Naive thymus-derived CD4-positive, alpha-beta T cell (primary cell): ENCODE measurements at regions not wholly inside any gene's neighbourhood (a gene's known extent, or its start where the extent isn't known, plus 50 kb on each side); places are given as distances from the start of the nearest gene placed in this dataset.
A peak's percentile ranks its signal among the peaks of the same experiment; 100 is the strongest.

Experiments used
- ATAC-seq: fragments of 150-1000 bp; cut with Tn5 transposase; 2 replicates; pipeline ENCODE4 v1.10.0; 2021; ENCODE audit warnings: mild to moderate bottlenecking, moderate library complexity
- CTCF ChIA-PET: fragments of 350-600 bp; sonication (Branson Sonifier 250); formaldehyde crosslinking; loops from one replicate; lab custom pipeline; 2021; ENCODE audit warnings: antibody characterized with exemption; lab: Charles Lee
- POLR2A ChIA-PET: fragments of 350-600 bp; sonication (Branson Sonifier 250); formaldehyde crosslinking; loops from one replicate; lab custom pipeline; 2021; ENCODE audit warnings: antibody characterized with exemption, inconsistent platforms; lab: Charles Lee
- DNase-seq, 9 donors: peaks; one replicate each; pipeline versions ENCODE4 v3.0.0 to v3.0.0-alpha.2; 2020 to 2022; ENCODE audit warnings: mixed read lengths in 1 of 9
- H3K27ac ChIP-seq: one replicate; pipeline ENCODE4 v1.7.0; 2013; ENCODE audit warnings: mild to moderate bottlenecking, low read depth, low read length, moderate library complexity
- H3K27me3 ChIP-seq, 2 donors: one replicate each; pipeline ENCODE4 v1.7.0; 2013; ENCODE audit warnings: low read length in 2 of 2, mild to moderate bottlenecking in 2 of 2, moderate library complexity in 2 of 2; ENCODE audit not compliant: control insufficient read depth in 2 of 2, insufficient read depth in 2 of 2
- H3K36me3 ChIP-seq, 3 experiments: 1 replicate in 2 of 3; 2 replicates in 1 of 3; pipeline ENCODE4 v1.7.0; 2013; ENCODE audit warnings: low read length in 3 of 3, mild to moderate bottlenecking in 3 of 3, moderate library complexity in 1 of 3; ENCODE audit not compliant: insufficient read depth in 3 of 3, control insufficient read depth in 2 of 3
- H3K4me1 ChIP-seq, 2 donors: one replicate each; pipeline ENCODE4 v1.7.0; 2013; ENCODE audit warnings: low read length in 2 of 2, mild to moderate bottlenecking in 2 of 2, moderate library complexity in 1 of 2; ENCODE audit not compliant: control insufficient read depth in 2 of 2, insufficient read depth in 2 of 2
- H3K4me3 ChIP-seq: 2 replicates; pipeline ENCODE4 v1.7.0; 2013; ENCODE audit warnings: mild to moderate bottlenecking, low read length
- H3K9me3 ChIP-seq, 3 experiments: 1 replicate in 2 of 3; 2 replicates in 1 of 3; pipeline ENCODE4 v1.7.0; 2013; ENCODE audit warnings: low read length in 3 of 3; ENCODE audit not compliant: control insufficient read depth in 2 of 3
- H3K27ac Mint-ChIP-seq, 9 donors: one replicate each; pipeline ENCODE4 v1.8.0; 2020 to 2022; ENCODE audit warnings: mixed read lengths in 9 of 9, mild to moderate bottlenecking in 8 of 9, moderate library complexity in 5 of 9, inconsistent platforms in 2 of 9
- H3K27me3 Mint-ChIP-seq, 5 donors: one replicate each; pipeline ENCODE4 v1.8.0; 2021 to 2022; ENCODE audit warnings: mixed read lengths in 5 of 5, mild to moderate bottlenecking in 1 of 5
- H3K36me3 Mint-ChIP-seq, 5 donors: one replicate each; pipeline ENCODE4 v1.8.0; 2020 to 2022; ENCODE audit warnings: mixed read lengths in 5 of 5, mild to moderate bottlenecking in 3 of 5, inconsistent platforms in 1 of 5
- H3K4me1 Mint-ChIP-seq, 7 donors: one replicate each; pipeline ENCODE4 v1.8.0; 2020 to 2022; ENCODE audit warnings: mixed read lengths in 7 of 7, mild to moderate bottlenecking in 3 of 7, inconsistent platforms in 1 of 7
- H3K4me3 Mint-ChIP-seq, 10 donors: one replicate each; pipeline ENCODE4 v1.8.0; 2020 to 2022; ENCODE audit warnings: mild to moderate bottlenecking in 10 of 10, mixed read lengths in 10 of 10, moderate library complexity in 6 of 10, inconsistent platforms in 2 of 10
- H3K9me3 Mint-ChIP-seq, 11 donors: one replicate each; pipeline ENCODE4 v1.8.0; 2020 to 2022; ENCODE audit warnings: mixed read lengths in 11 of 11, mild to moderate bottlenecking in 4 of 11, inconsistent platforms in 1 of 11, moderate library complexity in 1 of 11
- intact Hi-C, 2 donors: fragments of 100-400 bp; cut with micrococcal nuclease; formaldehyde crosslinking; loops; one replicate each; pipeline ENCODE4 v1.15.1; 2023

DNA sequence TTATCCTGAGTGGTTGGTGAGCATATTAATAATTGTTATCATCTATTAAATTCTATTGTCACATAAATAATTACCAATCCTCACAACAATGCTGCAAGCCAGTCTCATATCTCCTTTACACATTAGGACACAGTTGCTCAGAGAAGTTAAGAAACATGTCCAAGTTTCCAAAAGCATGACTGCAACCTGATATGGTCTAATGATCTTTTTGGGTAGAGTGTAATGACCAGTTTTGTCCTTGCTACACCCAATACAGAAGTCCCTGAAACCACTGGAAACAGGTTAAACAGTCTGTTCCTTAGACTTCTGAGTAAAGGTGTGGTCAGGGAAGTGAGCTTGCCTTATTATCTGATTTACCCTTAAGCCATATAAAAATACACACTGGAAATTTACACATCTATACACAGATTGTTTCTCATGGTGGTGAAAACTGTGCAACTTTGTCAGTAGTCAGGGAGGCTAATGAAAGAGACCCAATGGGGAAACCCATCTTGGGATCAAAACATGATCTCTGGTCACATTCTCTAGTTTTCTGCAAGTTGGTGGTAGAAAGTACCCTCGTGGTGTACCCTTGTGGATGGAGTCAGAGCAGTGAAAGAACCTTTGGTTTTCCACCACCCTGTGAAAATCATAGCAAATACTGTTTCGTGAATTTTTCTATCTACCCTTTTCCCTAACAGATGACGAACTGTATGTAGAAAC lies 146.0 kb upstream of the KLF12 start:
- Mint-ChIP-seq H3K9me3 (no peaks in the 10 kb centered on the region), H3K27me3 (peaks cover 0 to 7% (median 0%) of the 10 kb centered on the region in 5 donors), H3K4me1 (peaks cover 4 to 52% (median 32%) of the 10 kb centered on the region in 7 donors), H3K36me3 (peaks cover 0 to 22% (median 11%) of the 10 kb centered on the region in 5 donors), H3K27ac (peak overlapping the region in 1 of 9 donors; percentile 64), H3K4me3 (no peak overlapping the region)
- H3K27me3 ChIP-seq: no peaks in the 10 kb centered on the region
- intact Hi-C loops: loop anchor here in 1 of 2 donors (10.0 kb wide), 2 partner anchors 1495 to 1555 kb away; partner anchors contain the start of genes BORA, DIS3, MZT1 and PIBF1
- no peak overlapping the region for H3K27ac ChIP-seq
- H3K4me1 ChIP-seq: peaks cover 0 to 12% of the 10 kb centered on the region in 2 donors
- ATAC-seq (no peak), DNase-seq (no peak)
- no peaks in the 10 kb centered on the region for H3K36me3 ChIP-seq
- no peaks in the 10 kb centered on the region for H3K9me3 ChIP-seq
- POLR2A ChIA-PET: interaction anchor here (0.7 kb wide), 1 partner anchor 540 kb away, joined by 3 read pairs; no protein-coding TSS in a partner anchor
- H3K4me3 ChIP-seq: no peak overlapping the region
- CTCF ChIA-PET: no interaction called here

DNA sequence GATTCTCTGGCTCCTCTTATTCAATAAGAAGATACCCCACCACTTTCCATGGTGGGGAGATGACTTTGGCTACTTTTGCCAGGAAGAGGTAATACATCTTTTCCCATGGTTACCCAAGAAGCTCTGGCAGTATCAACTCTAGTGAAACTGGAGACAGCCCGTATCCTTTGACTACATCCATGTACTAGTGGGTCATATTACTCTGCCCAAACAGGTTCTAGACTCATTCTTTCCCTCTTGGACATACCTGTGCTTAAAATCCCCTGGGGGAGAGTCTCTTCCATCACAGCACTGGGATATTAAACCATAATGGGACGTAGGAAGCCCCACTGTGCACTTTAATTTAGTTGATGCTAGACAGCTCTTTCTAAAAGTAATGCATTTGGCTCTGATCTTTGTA lies 144.7 kb upstream of the KLF12 start:
- intact Hi-C loops: no loop called here
- H3K36me3 ChIP-seq: no peaks in the 10 kb centered on the region
- Mint-ChIP-seq H3K27me3 (peaks cover 0 to 9% (median 0%) of the 10 kb centered on the region in 5 donors), H3K4me1 (peaks cover 4 to 53% (median 30%) of the 10 kb centered on the region in 7 donors), H3K9me3 (no peaks in the 10 kb centered on the region), H3K36me3 (peaks cover 0 to 26% (median 15%) of the 10 kb centered on the region in 5 donors), H3K27ac (no peak overlapping the region), H3K4me3 (no peak overlapping the region)
- ChIA-PET CTCF (interaction anchor here (1.1 kb wide), 1 partner anchor 139 kb away, joined by 3 read pairs; no protein-coding TSS in a partner anchor), POLR2A (interaction anchor here (1.4 kb wide), 1 partner anchor 26 kb away, joined by 3 read pairs; no protein-coding TSS in a partner anchor)
- no peak for DNase-seq
- H3K27ac ChIP-seq: no peak overlapping the region
- H3K27me3 ChIP-seq: no peaks in the 10 kb centered on the region
- no peak overlapping the region for H3K4me3 ChIP-seq
- no peaks in the 10 kb centered on the region for H3K9me3 ChIP-seq
- no peak for ATAC-seq
- H3K4me1 ChIP-seq: peaks cover 0 to 11% of the 10 kb centered on the region in 2 donors

DNA sequence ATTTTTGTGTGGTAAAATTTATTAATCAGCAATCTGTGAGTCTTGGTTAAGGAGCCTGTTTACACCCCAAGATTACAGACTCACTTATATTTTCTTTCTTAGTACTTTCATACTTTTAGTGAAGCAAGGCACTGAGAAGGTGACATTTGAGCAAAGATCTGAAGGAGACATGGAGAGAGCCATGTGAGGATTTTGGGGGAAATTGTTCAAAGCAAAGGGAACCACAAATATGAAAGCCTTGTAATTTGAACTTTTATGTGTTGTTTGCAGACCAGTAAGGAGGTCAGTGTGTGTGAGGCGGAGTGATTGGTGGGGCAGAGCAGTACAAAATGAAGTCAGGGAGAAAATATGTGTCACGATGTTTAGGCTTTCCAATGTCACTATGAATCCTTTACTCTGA lies 140.7 kb upstream of the KLF12 start:
- peaks cover 4 to 55% (median 26%) of the 10 kb centered on the region in 7 donors for H3K4me1 Mint-ChIP-seq
- H3K4me3 ChIP-seq: no peak overlapping the region
- no peaks in the 10 kb centered on the region for H3K36me3 ChIP-seq
- no peak overlapping the region for H3K27ac ChIP-seq
- peak overlapping the region in 1 of 9 donors; percentile 4 for H3K27ac Mint-ChIP-seq
- H3K4me3 Mint-ChIP-seq: no peak overlapping the region
- peaks cover 0 to 6% of the 10 kb centered on the region in 2 donors for H3K4me1 ChIP-seq
- POLR2A ChIA-PET: no interaction called here
- no peaks in the 10 kb centered on the region for H3K27me3 ChIP-seq
- intact Hi-C loops: loop anchor here in 1 of 2 donors (2.0 kb wide), 1 partner anchor 30 kb away; no protein-coding TSS in a partner anchor
- H3K9me3 ChIP-seq: peaks cover 0 to 4% (median 0%) of the 10 kb centered on the region in 3 experiments
- H3K36me3 Mint-ChIP-seq: peaks cover 3 to 34% (median 22%) of the 10 kb centered on the region in 5 donors
- CTCF ChIA-PET: interaction anchor here (0.7 kb wide), 1 partner anchor 535 kb away, joined by 4 read pairs; no protein-coding TSS in a partner anchor
- ATAC-seq (no peak), DNase-seq (no peak)
- H3K9me3 Mint-ChIP-seq: peaks cover 0 to 15% (median 7%) of the 10 kb centered on the region in 11 donors
- H3K27me3 Mint-ChIP-seq: peaks cover 0 to 5% (median 0%) of the 10 kb centered on the region in 5 donors

DNA sequence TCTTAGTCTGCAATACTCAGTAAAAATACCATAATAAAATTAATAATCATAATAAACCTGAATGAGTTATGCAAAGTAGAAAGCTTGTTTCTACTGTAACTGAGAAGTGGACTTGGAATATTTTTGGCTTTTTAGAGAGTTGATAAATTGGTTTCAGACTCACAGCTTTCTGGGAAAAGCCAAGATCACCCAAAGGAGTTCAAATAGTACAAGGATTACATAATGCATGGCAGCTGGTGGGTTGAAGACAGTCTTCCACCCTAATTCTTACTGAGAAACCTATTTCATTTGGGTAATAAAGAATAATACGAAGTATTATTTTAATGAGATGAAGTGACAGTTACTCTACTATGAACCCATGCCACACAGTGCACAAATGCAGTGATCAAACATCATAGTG lies 139.4 kb upstream of the KLF12 start:
- intact Hi-C loops: no loop called here
- H3K9me3 Mint-ChIP-seq: peaks cover 0 to 19% (median 7%) of the 10 kb centered on the region in 11 donors
- Histone ChIP-seq H3K36me3 (no peaks in the 10 kb centered on the region), H3K27ac (no peak overlapping the region), H3K9me3 (peaks cover 0 to 4% (median 0%) of the 10 kb centered on the region in 3 experiments), H3K27me3 (no peaks in the 10 kb centered on the region), H3K4me1 (peaks cover 0 to 6% of the 10 kb centered on the region in 2 donors), H3K4me3 (no peak overlapping the region)
- DNase-seq (no peak), ATAC-seq (no peak)
- CTCF ChIA-PET: no interaction called here
- peaks cover 0 to 5% (median 0%) of the 10 kb centered on the region in 5 donors for H3K27me3 Mint-ChIP-seq
- H3K27ac Mint-ChIP-seq: peak overlapping the region in 2 of 9 donors; percentile 3 to 24
- peaks cover 4 to 51% (median 26%) of the 10 kb centered on the region in 7 donors for H3K4me1 Mint-ChIP-seq
- POLR2A ChIA-PET: interaction anchor here (0.6 to 1.8 kb wide), 6 partner anchors 9 to 256 kb away, joined by 3 to 6 read pairs (median 4); no protein-coding TSS in a partner anchor
- H3K36me3 Mint-ChIP-seq: peaks cover 3 to 39% (median 22%) of the 10 kb centered on the region in 5 donors
- no peak overlapping the region for H3K4me3 Mint-ChIP-seq

DNA sequence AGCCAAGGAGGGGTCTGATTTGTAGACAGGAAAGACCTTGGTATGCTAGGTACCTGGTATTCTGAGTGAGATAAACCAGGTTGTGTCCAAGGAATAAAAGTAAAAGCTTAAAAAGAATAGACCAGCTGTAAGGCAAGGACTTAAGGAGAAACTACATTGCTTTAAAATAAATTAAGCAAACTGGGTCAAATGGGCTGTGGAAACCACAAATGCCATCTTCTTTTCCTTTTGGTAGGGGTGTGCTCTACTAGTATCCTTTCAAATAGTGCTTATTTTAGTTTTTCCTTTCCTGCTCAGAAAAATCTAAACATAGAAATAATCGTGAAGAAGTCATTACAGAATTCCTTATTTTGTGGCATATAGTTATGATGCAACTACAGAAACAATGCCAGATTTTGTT lies 138.6 kb upstream of the KLF12 start:
- no peak overlapping the region for H3K4me3 ChIP-seq
- Mint-ChIP-seq H3K36me3 (peaks cover 0 to 34% (median 20%) of the 10 kb centered on the region in 5 donors), H3K4me1 (peaks cover 4 to 48% (median 27%) of the 10 kb centered on the region in 7 donors), H3K9me3 (peaks cover 0 to 19% (median 7%) of the 10 kb centered on the region in 11 donors), H3K27me3 (peaks cover 0 to 5% (median 0%) of the 10 kb centered on the region in 5 donors), H3K27ac (peak overlapping the region in 1 of 9 donors; percentile 3), H3K4me3 (no peak overlapping the region)
- H3K27me3 ChIP-seq: no peaks in the 10 kb centered on the region
- ChIA-PET POLR2A (interaction anchor here (0.7 to 1.8 kb wide), 4 partner anchors 8 to 139 kb away, joined by 3 to 6 read pairs (median 5); partner anchors contain the start of gene KLF12), CTCF (no interaction called here)
- no peak overlapping the region for H3K27ac ChIP-seq
- DNase-seq (no peak), ATAC-seq (no peak)
- H3K4me1 ChIP-seq: peaks cover 0 to 6% of the 10 kb centered on the region in 2 donors
- intact Hi-C loops: no loop called here
- no peaks in the 10 kb centered on the region for H3K36me3 ChIP-seq
- peaks cover 0 to 4% (median 0%) of the 10 kb centered on the region in 3 experiments for H3K9me3 ChIP-seq

DNA sequence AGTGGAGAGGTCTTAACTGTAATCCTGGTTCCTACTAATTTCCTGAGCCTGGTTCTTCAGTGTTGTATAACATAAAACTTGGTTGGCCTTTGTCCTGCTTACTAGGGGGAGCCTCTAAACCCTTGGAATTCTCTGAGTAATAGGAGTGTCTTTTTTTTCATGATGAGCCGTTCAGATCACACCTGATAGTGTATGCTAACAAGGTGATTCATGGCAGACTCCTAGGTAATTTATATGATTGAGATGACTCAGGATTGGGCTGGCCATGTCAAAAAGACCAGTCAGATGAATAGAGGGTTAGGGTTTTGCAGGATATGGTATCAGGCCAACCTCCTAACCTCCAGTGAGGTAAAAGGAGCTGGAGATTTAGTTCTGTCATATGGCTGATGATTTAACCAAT lies 135.8 kb upstream of the KLF12 start:
- H3K4me3 Mint-ChIP-seq: no peak overlapping the region
- Histone ChIP-seq H3K4me3 (no peak overlapping the region), H3K36me3 (no peaks in the 10 kb centered on the region), H3K27ac (no peak overlapping the region), H3K9me3 (peaks cover 0 to 4% (median 0%) of the 10 kb centered on the region in 3 experiments), H3K27me3 (no peaks in the 10 kb centered on the region), H3K4me1 (no peaks in the 10 kb centered on the region)
- H3K27ac Mint-ChIP-seq: peak overlapping the region in 1 of 9 donors; percentile 39
- CTCF ChIA-PET: interaction anchor here (1.1 kb wide), 1 partner anchor 16 kb away, joined by 3 read pairs; no protein-coding TSS in a partner anchor
- peaks cover 0 to 5% (median 0%) of the 10 kb centered on the region in 5 donors for H3K27me3 Mint-ChIP-seq
- intact Hi-C loops: no loop called here
- peaks cover 6 to 47% (median 28%) of the 10 kb centered on the region in 5 donors for H3K36me3 Mint-ChIP-seq
- POLR2A ChIA-PET: interaction anchor here (0.6 to 1.2 kb wide), 3 partner anchors 13 to 549 kb away, joined by 3 to 4 read pairs (median 3); no protein-coding TSS in a partner anchor
- DNase-seq (no peak), ATAC-seq (no peak)
- peaks cover 8 to 40% (median 16%) of the 10 kb centered on the region in 11 donors for H3K9me3 Mint-ChIP-seq
- peaks cover 0 to 34% (median 16%) of the 10 kb centered on the region in 7 donors for H3K4me1 Mint-ChIP-seq
